OCI-LY3 (cell line): ENCODE measurements at regions not wholly inside any gene's neighbourhood (a gene's known extent, or its start where the extent isn't known, plus 50 kb on each side); places are given as distances from the start of the nearest gene placed in this dataset.

Experiments used
- H2AFZ ChIP-seq: fragments of 200-600, 300-600 bp; shearing (Covaris generic); 2 replicates; pipeline ENCODE4 v1.6.0; 2014; ENCODE audit warnings: antibody characterized with exemption, low read depth, low read length
- H3K27ac ChIP-seq: fragments of 200-600, 300-600 bp; sonication (generic); 2 replicates; pipeline ENCODE4 v1.5.1; 2014; ENCODE audit warnings: mild to moderate bottlenecking, low read length, moderate library complexity, mixed read lengths
- H3K27me3 ChIP-seq: fragments of 200-600, 300-600 bp; sonication (generic); 2 replicates; pipeline ENCODE4 v1.6.1; 2014; ENCODE audit warnings: low read depth, low read length, mixed read lengths
- H3K36me3 ChIP-seq: fragments of 200-600, 300-600 bp; sonication (generic); replicated peaks from 2 replicates; pipeline ENCODE3; 2014; ENCODE audit warnings: low read depth, low read length, mixed read lengths
- H3K4me1 ChIP-seq: fragments of 300-600, 200-600 bp; sonication (generic); 2 replicates; pipeline ENCODE4 v1.6.1; 2014; ENCODE audit warnings: low read length, mixed read lengths
- H3K4me2 ChIP-seq: fragments of 200-600, 300-600 bp; sonication (generic); 2 replicates; pipeline ENCODE4 v1.6.1; 2014; ENCODE audit warnings: low read length, mixed read lengths
- H3K4me3 ChIP-seq: fragments of 300-600, 200-600 bp; sonication (generic); 2 replicates; pipeline ENCODE4 v1.5.1; 2014; ENCODE audit warnings: antibody characterized with exemption, mild to moderate bottlenecking, low read length, moderate library complexity
- H3K79me2 ChIP-seq: fragments of 300-600, 200-600 bp; shearing (Covaris generic); 2 replicates; pipeline ENCODE4 v1.6.1; 2014; ENCODE audit warnings: mild to moderate bottlenecking, low read length, mixed read lengths
- H3K9ac ChIP-seq: fragments of 300-600, 200-600 bp; shearing (Covaris generic); 2 replicates; pipeline ENCODE4 v1.6.0; 2014; ENCODE audit warnings: mild to moderate bottlenecking, low read length, moderate library complexity
- H3K9me3 ChIP-seq: fragments of 200-600, 300-600 bp; shearing (Covaris generic); 2 replicates; pipeline ENCODE4 v1.6.1; 2014; ENCODE audit warnings: low read length, mixed read lengths; ENCODE audit not compliant: insufficient read depth
- H4K20me1 ChIP-seq: fragments of 200-600, 300-600 bp; sonication (generic); 2 replicates; pipeline ENCODE4 v1.6.1; 2016; ENCODE audit warnings: low read length, mixed read lengths; ENCODE audit not compliant: insufficient read depth
- CTCF ChIP-seq: fragments of 200-600, 300-600 bp; sonication (generic); IDR thresholded peaks from 2 replicates; pipeline ENCODE4 v1.5.1; 2014; ENCODE audit warnings: antibody characterized with exemption, low read length, low read depth
- EZH2phosphoT487 ChIP-seq: fragments of 200-600 bp; shearing (Covaris generic); IDR thresholded peaks from 2 replicates; pipeline ENCODE4 v1.6.1; 2018; ENCODE audit warnings: antibody characterized with exemption, mixed run types, low read depth

GRCh38 chr4:52529983-52530382 is 129.1 kb downstream of the USP46 start:
- TF ChIP-seq CTCF: no peak
- TF ChIP-seq EZH2phosphoT487: no peak
- Histone ChIP-seq H3K27me3 (no peaks in the 10 kb centered on the region), H3K4me1 (no peaks in the 10 kb centered on the region), H3K4me3 (no peak overlapping the region), H3K36me3 (no peaks in the 10 kb centered on the region), H3K79me2 (no peaks in the 10 kb centered on the region), H2AFZ (no peak overlapping the region), H3K9me3 (no peaks in the 10 kb centered on the region), H3K4me2 (no peak overlapping the region), H4K20me1 (no peaks in the 10 kb centered on the region), H3K9ac (no peak overlapping the region), H3K27ac (no peak overlapping the region)

- no peaks in the 10 kb centered on the region for H4K20me1 ChIP-seq
- H3K79me2 ChIP-seq: no peaks in the 10 kb centered on the region
- no peaks in the 10 kb centered on the region for H3K4me1 ChIP-seq
- no peak overlapping the region for H3K9ac ChIP-seq
- TF ChIP-seq EZH2phosphoT487: no peak
- no peak for TF ChIP-seq CTCF
- H3K4me3 ChIP-seq: no peak overlapping the region
- H3K4me2 ChIP-seq: no peak overlapping the region
- no peaks in the 10 kb centered on the region for H3K9me3 ChIP-seq
- H2AFZ ChIP-seq: no peak overlapping the region
- no peaks in the 10 kb centered on the region for H3K36me3 ChIP-seq
- no peak overlapping the region for H3K27ac ChIP-seq
- no peaks in the 10 kb centered on the region for H3K27me3 ChIP-seq
Observed at GRCh38 chr4:52535793-52536192, 123.3 kb downstream of the USP46 start.
